ENCODE measurements at regions not wholly inside any gene's neighbourhood (a gene's known extent, or its start where the extent isn't known, plus 50 kb on each side); places are given as distances from the start of the nearest gene placed in this dataset.

- TF ChIP-seq CTCF (IDR thresholded peaks at IDR 0.05; ENCODE audit: insufficient read depth, low read length, poor library complexity, severe bottlenecking): no peak
- TF ChIP-seq EZH2phosphoT487 (conservative IDR thresholded peaks at IDR 0.05; ENCODE audit: low read length): no peak
Measured at GRCh38 chr4:106670976-106671375, 302.4 kb upstream of the GIMD1 start.

All from SU-DHL-6 (cell line).